ENCODE measurements at regions not wholly inside any gene's neighbourhood (a gene's known extent, or its start where the extent isn't known, plus 50 kb on each side); places are given as distances from the start of the nearest gene placed in this dataset.

- Histone ChIP-seq H4K8ac (ENCODE audit: extremely low read depth, insufficient read depth, low read length) (no peak overlapping the region), H3K27me3 (replicated peaks in 1 of 4; ENCODE audit: control insufficient read depth in 3 of 4, extremely low read depth in 1 of 4, insufficient read depth in 3 of 4, low read length in 3 of 4) (no peaks in the 10 kb centered on the region), H4K5ac (ENCODE audit: insufficient read length, low read depth, low read length) (no peak overlapping the region), H3K18ac (ENCODE audit: extremely low read depth, low read length) (no peak overlapping the region), H3K79me1 (ENCODE audit: low read depth, low read length) (no peaks in the 10 kb centered on the region), H3K4me2 (ENCODE audit: insufficient read depth in 1 of 2, low read depth in 2 of 2, low read length in 2 of 2) (no peak overlapping the region), H3K4me1 (replicated peaks in 1 of 4; ENCODE audit: control insufficient read depth in 3 of 4, insufficient read depth in 4 of 4, low read length in 3 of 4) (peaks cover 0 to 4% (median 0%) of the 10 kb centered on the region in 4 experiments; a peak in 2 of 7 replicates), H3K23ac (ENCODE audit: insufficient read length) (no peak overlapping the region), H2AFZ (ENCODE audit: low read length) (no peak overlapping the region), H4K91ac (replicated peaks; ENCODE audit: insufficient read length, low read length) (no peak overlapping the region), H3K9me3 (ENCODE audit: insufficient read depth in 2 of 2, low read depth in 1 of 2, low read length in 1 of 2) (no peaks in the 10 kb centered on the region), H2BK5ac (ENCODE audit: low read depth, low read length) (no peak overlapping the region), H3K79me2 (ENCODE audit: control insufficient read depth in 1 of 2, insufficient read depth in 2 of 2, low read length in 2 of 2) (no peaks in the 10 kb centered on the region), H3K9ac (replicated peaks in 1 of 4; ENCODE audit: extremely low read depth in 1 of 4, low read depth in 3 of 4, low read length in 3 of 4) (no peak overlapping the region), H2BK120ac (replicated peaks; ENCODE audit: low read depth, low read length) (no peak overlapping the region), H3K36me3 (ENCODE audit: control insufficient read depth in 2 of 4, insufficient read depth in 4 of 4, low read length in 3 of 4) (no peaks in the 10 kb centered on the region), H2BK12ac (ENCODE audit: low read depth, low read length) (no peak overlapping the region), H3K56ac (replicated peaks; ENCODE audit: insufficient read length, low read depth, low read length) (no peak overlapping the region), H3K27ac (ENCODE audit: low read depth, low read length) (no peak overlapping the region), H4K20me1 (replicated peaks in 1 of 2; ENCODE audit: control insufficient read depth in 1 of 2, insufficient read depth in 2 of 2, low read length in 2 of 2) (no peaks in the 10 kb centered on the region), H2AK5ac (ENCODE audit: low read depth, low read length) (no peak overlapping the region), H3K4me3 (ENCODE audit: extremely low read depth in 1 of 4, insufficient read depth in 2 of 4, low read depth in 3 of 4, low read length in 4 of 4) (no peak overlapping the region), H2BK20ac (ENCODE audit: low read length) (no peak overlapping the region), H3K4ac (replicated peaks; ENCODE audit: insufficient read length, low read depth, low read length) (no peak overlapping the region), H3K14ac (ENCODE audit: insufficient read length) (no peak overlapping the region), H3K23me2 (ENCODE audit: low read depth, low read length) (no peaks in the 10 kb centered on the region), H2BK15ac (ENCODE audit: low read length) (no peak overlapping the region)
- POLR2A ChIA-PET (ENCODE audit: partially characterized antibody), result no interaction called here
- no peak for FAIRE-seq
- DNase-seq (ENCODE audit: low read depth in 1 of 2, low spot score in 2 of 2), result no peak
- WGBS, 2 experiments (ENCODE audit: extremely low coverage in 1 of 2, insufficient coverage in 1 of 2, insufficient read length in 1 of 2, insufficient replicate concordance in 2 of 2, low coverage in 1 of 2, low lambda C conversion rate in 2 of 2, missing lambda C conversion rate in 1 of 2), result 69% methylated on average over 2 of the region's 2 CpGs; no CpG with 5 or more reads in 1 of the 2 experiments
- CTCF ChIA-PET (ENCODE audit: partially characterized antibody), result interaction anchor here (0.7 to 1.8 kb wide), 4 partner anchors 20 to 664 kb away, joined by 3 to 5 read pairs (median 4); no protein-coding TSS in a partner anchor
- TF ChIP-seq GABPA (IDR thresholded peaks at IDR 0.05; ENCODE audit: borderline replicate concordance, insufficient read depth, low read length) (no peak), SP1 (IDR thresholded peaks at IDR 0.05; ENCODE audit: low read depth, low read length) (no peak), ATF2 (IDR thresholded peaks at IDR 0.05; ENCODE audit: low read length) (no peak), YY1 (IDR thresholded peaks at IDR 0.05; ENCODE audit: low read depth, low read length) (no peak), SUZ12 (IDR thresholded peaks at IDR 0.05; ENCODE audit: low read length) (no peak), BACH1 (IDR thresholded peaks at IDR 0.05; ENCODE audit: low read length) (no peak), ATF3 (IDR thresholded peaks at IDR 0.05; ENCODE audit: insufficient read depth, low read depth, low read length) (no peak), SAP30 (IDR thresholded peaks at IDR 0.05; ENCODE audit: insufficient read depth, insufficient replicate concordance, low read length) (no peak), POLR2AphosphoS5 (IDR thresholded peaks at IDR 0.05; ENCODE audit: low read depth, low read length) (no peak), KDM4A (IDR thresholded peaks at IDR 0.05; ENCODE audit: low read depth, low read length, severe bottlenecking) (no peak), HDAC2 (IDR thresholded peaks at IDR 0.05; ENCODE audit: borderline replicate concordance in 1 of 2, low read depth in 2 of 2, low read length in 2 of 2) (no peak)
Observed at GRCh38 chr5:73996151-73996755, 370.3 kb downstream of the ARHGEF28 start.
